ENCODE measurements at regions not wholly inside any gene's neighbourhood (a gene's known extent, or its start where the extent isn't known, plus 50 kb on each side); places are given as distances from the start of the nearest gene placed in this dataset.

DNA sequence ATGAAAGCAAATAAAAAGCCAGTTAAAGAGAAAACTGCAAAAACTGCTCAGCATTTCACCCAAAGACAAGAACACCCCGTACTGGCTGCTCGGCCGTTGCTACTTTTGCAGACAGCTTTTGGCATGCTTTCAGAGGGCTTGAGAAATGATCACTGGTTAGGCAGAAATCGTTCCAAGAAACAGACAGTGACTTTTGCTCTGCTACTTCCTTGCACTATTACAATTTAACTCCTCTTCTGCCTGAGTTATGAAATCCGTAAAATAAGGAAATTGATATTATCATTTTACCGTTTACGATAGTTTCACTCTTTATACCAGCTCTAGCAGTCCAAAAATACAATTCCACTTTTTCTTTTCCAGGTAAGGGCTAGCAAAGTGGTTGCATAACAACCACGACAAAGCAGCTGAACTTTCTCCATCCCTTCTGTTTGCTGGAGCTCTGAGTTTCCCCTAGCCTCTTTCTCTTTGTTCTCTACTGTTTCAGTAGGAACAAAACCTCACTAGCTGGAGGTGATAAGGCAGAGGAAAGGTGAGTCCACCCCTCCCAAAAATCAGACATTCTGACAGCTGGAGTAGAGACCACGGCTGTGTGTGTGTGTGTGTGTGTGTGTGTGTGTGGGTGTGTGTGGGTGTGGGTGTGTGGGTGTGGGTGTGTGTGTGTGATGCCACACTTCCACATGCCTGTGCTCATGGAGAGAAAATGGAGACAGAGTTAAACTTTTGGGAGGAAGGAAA lies 191.8 kb upstream of the RREB1 start:
- Histone ChIP-seq H3K4me1 (ENCODE audit: insufficient read depth, poor library complexity, severe bottlenecking) (peaks cover 10% of the 10 kb centered on the region), H3K27ac (ENCODE audit: poor library complexity, severe bottlenecking) (no peak overlapping the region), H3K4me3 (ENCODE audit: severe bottlenecking) (no peak overlapping the region), H3K9me3 (ENCODE audit: severe bottlenecking) (no peaks in the 10 kb centered on the region), H3K36me3 (ENCODE audit: low read depth) (no peaks in the 10 kb centered on the region), H3K27me3 (ENCODE audit: insufficient read depth, poor library complexity, severe bottlenecking) (no peaks in the 10 kb centered on the region)
- no peak; the same call in 2 of the 3 replicates for ATAC-seq (ENCODE audit: low read depth)
- TF ChIP-seq, protein P1, sequence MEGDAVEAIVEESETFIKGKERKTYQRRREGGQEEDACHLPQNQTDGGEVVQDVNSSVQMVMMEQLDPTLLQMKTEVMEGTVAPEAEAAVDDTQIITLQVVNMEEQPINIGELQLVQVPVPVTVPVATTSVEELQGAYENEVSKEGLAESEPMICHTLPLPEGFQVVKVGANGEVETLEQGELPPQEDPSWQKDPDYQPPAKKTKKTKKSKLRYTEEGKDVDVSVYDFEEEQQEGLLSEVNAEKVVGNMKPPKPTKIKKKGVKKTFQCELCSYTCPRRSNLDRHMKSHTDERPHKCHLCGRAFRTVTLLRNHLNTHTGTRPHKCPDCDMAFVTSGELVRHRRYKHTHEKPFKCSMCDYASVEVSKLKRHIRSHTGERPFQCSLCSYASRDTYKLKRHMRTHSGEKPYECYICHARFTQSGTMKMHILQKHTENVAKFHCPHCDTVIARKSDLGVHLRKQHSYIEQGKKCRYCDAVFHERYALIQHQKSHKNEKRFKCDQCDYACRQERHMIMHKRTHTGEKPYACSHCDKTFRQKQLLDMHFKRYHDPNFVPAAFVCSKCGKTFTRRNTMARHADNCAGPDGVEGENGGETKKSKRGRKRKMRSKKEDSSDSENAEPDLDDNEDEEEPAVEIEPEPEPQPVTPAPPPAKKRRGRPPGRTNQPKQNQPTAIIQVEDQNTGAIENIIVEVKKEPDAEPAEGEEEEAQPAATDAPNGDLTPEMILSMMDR (IDR thresholded peaks at IDR 0.05; ENCODE audit: poor library complexity, severe bottlenecking), result no peak
- DNase-seq (ENCODE audit: low spot score), result no peak

DNA sequence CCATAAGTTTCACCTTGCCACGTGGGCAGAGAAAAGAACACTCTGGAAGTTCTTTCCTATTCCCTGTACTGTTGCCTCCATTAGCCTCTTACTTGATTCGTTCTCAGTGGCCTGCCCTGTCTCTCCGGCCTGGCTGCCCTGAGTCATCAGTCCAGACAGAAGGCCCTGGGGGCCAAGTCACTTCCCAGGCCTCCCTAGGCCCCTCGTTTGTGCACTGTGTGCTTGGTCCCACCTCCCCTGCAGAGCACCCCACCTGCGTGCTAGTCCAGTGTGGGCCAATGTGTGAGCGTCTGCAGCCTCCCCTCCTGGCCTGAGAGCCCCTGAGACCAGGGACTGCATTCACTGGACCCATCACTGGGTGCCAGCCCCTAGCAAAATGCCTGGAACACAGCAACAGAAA lies 191.2 kb upstream of the RREB1 start:
- Histone ChIP-seq H3K36me3 (ENCODE audit: low read depth) (no peaks in the 10 kb centered on the region), H3K9me3 (ENCODE audit: severe bottlenecking) (no peaks in the 10 kb centered on the region), H3K27ac (ENCODE audit: poor library complexity, severe bottlenecking) (no peak overlapping the region), H3K27me3 (ENCODE audit: insufficient read depth, poor library complexity, severe bottlenecking) (no peaks in the 10 kb centered on the region), H3K4me1 (ENCODE audit: insufficient read depth, poor library complexity, severe bottlenecking) (peaks cover 10% of the 10 kb centered on the region), H3K4me3 (ENCODE audit: severe bottlenecking) (no peak overlapping the region)
- ATAC-seq (ENCODE audit: low read depth) (peak; percentile 26; the same call in 1 of the 3 replicates), DNase-seq (ENCODE audit: low spot score) (no peak)
- TF ChIP-seq, protein P1 (IDR thresholded peaks at IDR 0.05; ENCODE audit: poor library complexity, severe bottlenecking), result no peak

DNA sequence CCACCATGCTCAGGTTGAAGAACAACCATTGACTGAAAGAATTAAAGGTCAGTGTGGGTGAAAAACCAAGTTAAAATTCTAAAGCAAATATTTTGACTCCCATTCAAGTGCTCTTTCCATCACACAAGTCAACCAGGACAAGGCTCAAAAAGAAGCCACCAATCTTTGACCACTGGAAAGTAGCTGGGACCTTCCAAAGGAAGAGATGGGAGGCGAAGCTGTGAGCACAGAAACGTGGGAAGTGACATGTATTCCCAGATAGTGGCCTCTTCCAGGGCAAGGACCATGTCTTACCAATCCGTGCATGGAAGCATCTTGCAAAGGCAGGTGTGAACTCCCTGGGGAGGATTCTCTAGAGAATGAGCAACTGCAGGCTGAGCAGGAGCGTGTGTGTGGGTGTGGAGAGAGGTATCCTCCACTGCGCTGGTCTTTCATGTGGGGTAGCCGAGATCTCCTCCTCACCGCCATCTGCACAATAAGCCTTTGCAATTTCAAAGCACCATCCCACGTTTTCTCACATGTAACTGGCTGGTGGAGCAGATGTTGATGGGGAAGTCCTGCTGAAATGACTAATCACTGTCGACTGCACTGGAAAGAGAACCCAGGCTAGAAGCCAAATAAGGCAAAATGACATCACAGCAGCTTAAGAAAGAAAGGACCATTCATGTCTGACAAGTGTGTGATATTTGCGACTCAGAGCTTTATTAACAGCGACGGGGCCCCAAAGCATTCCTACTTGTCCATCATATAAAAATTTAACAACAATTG lies 189.4 kb upstream of the RREB1 start:
- peak; percentile 32; the same call in 1 of the 3 replicates for ATAC-seq (ENCODE audit: low read depth)
- no peak for DNase-seq (ENCODE audit: low spot score)
- Histone ChIP-seq H3K9me3 (ENCODE audit: severe bottlenecking) (no peaks in the 10 kb centered on the region), H3K27me3 (ENCODE audit: insufficient read depth, poor library complexity, severe bottlenecking) (no peaks in the 10 kb centered on the region), H3K27ac (ENCODE audit: poor library complexity, severe bottlenecking) (no peak overlapping the region), H3K36me3 (ENCODE audit: low read depth) (no peaks in the 10 kb centered on the region), H3K4me3 (ENCODE audit: severe bottlenecking) (no peak overlapping the region), H3K4me1 (ENCODE audit: insufficient read depth, poor library complexity, severe bottlenecking) (peaks cover 10% of the 10 kb centered on the region)
- TF ChIP-seq, protein P1 (IDR thresholded peaks at IDR 0.05; ENCODE audit: poor library complexity, severe bottlenecking), result no peak

DNA sequence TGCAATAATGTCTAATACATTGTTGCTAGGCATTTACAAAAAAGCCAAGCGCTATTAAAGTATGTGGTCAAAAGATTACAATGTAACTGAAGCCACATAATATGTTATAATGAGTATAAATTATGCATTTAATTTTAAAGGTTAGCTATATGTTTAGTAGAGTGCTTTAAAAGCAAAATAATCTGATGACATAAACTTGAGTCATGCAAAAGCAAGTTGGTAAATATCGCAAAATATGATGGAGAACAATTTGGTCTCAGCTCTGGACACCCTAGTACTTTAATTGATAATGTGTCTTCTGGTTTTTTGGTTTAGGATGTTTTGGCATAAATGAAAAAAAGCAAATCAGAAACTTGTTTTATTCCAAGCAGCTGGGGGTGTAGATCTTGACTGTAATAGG lies 188.6 kb upstream of the RREB1 start:
- Histone ChIP-seq H3K27me3 (ENCODE audit: insufficient read depth, poor library complexity, severe bottlenecking) (no peaks in the 10 kb centered on the region), H3K27ac (ENCODE audit: poor library complexity, severe bottlenecking) (no peak overlapping the region), H3K9me3 (ENCODE audit: severe bottlenecking) (no peaks in the 10 kb centered on the region), H3K4me3 (ENCODE audit: severe bottlenecking) (no peak overlapping the region), H3K4me1 (ENCODE audit: insufficient read depth, poor library complexity, severe bottlenecking) (peaks cover 10% of the 10 kb centered on the region), H3K36me3 (ENCODE audit: low read depth) (no peaks in the 10 kb centered on the region)
- no peak for ATAC-seq (ENCODE audit: low read depth)
- TF ChIP-seq, protein P1 (IDR thresholded peaks at IDR 0.05; ENCODE audit: poor library complexity, severe bottlenecking), result no peak
- DNase-seq (ENCODE audit: low spot score), result no peak

All from RWPE2 (cell line).